SU-DHL-6 (cell line): ENCODE measurements at regions not wholly inside any gene's neighbourhood (a gene's known extent, or its start where the extent isn't known, plus 50 kb on each side); places are given as distances from the start of the nearest gene placed in this dataset.

ENCODE experiments used
- H2AFZ ChIP-seq: fragments of 200-600 bp; sonication (generic); 2 replicates; pipeline ENCODE4 v1.6.1; 2014; ENCODE audit warnings: low read depth, mild to moderate bottlenecking, moderate library complexity, mixed read lengths, antibody characterized with exemption, low read length; ENCODE audit not compliant: severe bottlenecking
- H3F3A ChIP-seq: fragments of 200-600 bp; shearing (Covaris generic); 2 replicates; pipeline ENCODE4 v1.6.0; 2016; ENCODE audit warnings: antibody characterized with exemption, mild to moderate bottlenecking; ENCODE audit not compliant: insufficient read depth
- H3K27ac ChIP-seq: fragments of 200-600 bp; sonication (generic); 2 replicates; pipeline ENCODE4 v1.5.1; 2016; ENCODE audit warnings: low read depth, mild to moderate bottlenecking, low read length, moderate library complexity, mixed read lengths
- H3K27me3 ChIP-seq: fragments of 200-600 bp; sonication (generic), shearing (Covaris generic); 2 replicates; pipeline ENCODE4 v1.6.0; 2014; ENCODE audit warnings: mild to moderate bottlenecking, low read length
- H3K36me3 ChIP-seq: fragments of 200-600 bp; sonication (generic); 2 replicates; pipeline ENCODE4 v1.6.1; 2014; ENCODE audit warnings: mild to moderate bottlenecking, low read length, mixed read lengths
- H3K4me2 ChIP-seq: fragments of 300-600, 200-600 bp; shearing (Covaris generic), sonication (generic); 2 replicates; pipeline ENCODE4 v1.6.0; 2014; ENCODE audit warnings: low read length, low read depth, mild to moderate bottlenecking; ENCODE audit not compliant: poor library complexity, severe bottlenecking
- H3K4me3 ChIP-seq: fragments of 200-600 bp; sonication (generic); 2 replicates; pipeline ENCODE4 v1.5.1; 2014; ENCODE audit warnings: antibody characterized with exemption, low read length, mild to moderate bottlenecking, mixed read lengths; ENCODE audit not compliant: insufficient read depth, poor library complexity, severe bottlenecking
- H3K79me2 ChIP-seq: fragments of 200-600 bp; sonication (generic); 2 replicates; pipeline ENCODE4 v1.6.1; 2014; ENCODE audit warnings: mild to moderate bottlenecking, low read length, moderate library complexity; ENCODE audit not compliant: insufficient read depth
- H3K9ac ChIP-seq: fragments of 200-600 bp; sonication (generic); 2 replicates; pipeline ENCODE4 v1.7.0; 2014; ENCODE audit warnings: mild to moderate bottlenecking, low read length
- H3K9me2 ChIP-seq: fragments of 200-600 bp; sonication (generic); replicated peaks from 2 replicates; pipeline ENCODE4 v1.6.1; 2014; ENCODE audit warnings: low read length; ENCODE audit not compliant: insufficient read depth
- H3K9me3 ChIP-seq: fragments of 200-600 bp; sonication (generic); 2 replicates; pipeline ENCODE4 v1.6.1; 2014; ENCODE audit warnings: low read length, mixed read lengths; ENCODE audit not compliant: insufficient read depth
- H4K20me1 ChIP-seq: fragments of 200-600 bp; sonication (generic); 2 replicates; pipeline ENCODE4 v1.6.1; 2014; ENCODE audit warnings: low read depth, mild to moderate bottlenecking, antibody characterized with exemption, low read length, moderate library complexity, mixed read lengths
- CTCF ChIP-seq: fragments of 200-600 bp; sonication (generic); IDR thresholded peaks from one replicate; pipeline ENCODE4 v1.5.1; 2017; ENCODE audit warnings: antibody characterized with exemption, mild to moderate bottlenecking, low read length, moderate library complexity; ENCODE audit not compliant: insufficient read depth, poor library complexity, severe bottlenecking
- EZH2phosphoT487 ChIP-seq: fragments of 200-600 bp; sonication (generic), shearing (Covaris generic); conservative IDR thresholded peaks from 2 replicates; pipeline ENCODE4 v1.6.1; 2018; ENCODE audit warnings: mild to moderate bottlenecking, antibody characterized with exemption, low read length, moderate library complexity, mixed read lengths

- TF ChIP-seq EZH2phosphoT487 (no peak), CTCF (no peak)
- Histone ChIP-seq H3K27ac (peak overlapping the region; percentile 97), H3K4me3 (no peak overlapping the region), H3K27me3 (no peaks in the 10 kb centered on the region), H3F3A (peaks cover 83% of the 10 kb centered on the region), H2AFZ (no peak overlapping the region), H3K79me2 (no peaks in the 10 kb centered on the region), H3K36me3 (no peaks in the 10 kb centered on the region), H3K9me2 (no peaks in the 10 kb centered on the region), H3K9ac (peak overlapping the region; percentile 54), H3K9me3 (no peaks in the 10 kb centered on the region), H4K20me1 (no peaks in the 10 kb centered on the region), H3K4me2 (peak overlapping the region; percentile 61)
These were observed 65.0 kb upstream of the PRDX6 start for GRCh38 chr1:173411835-173412742.

GRCh38 chr1:173413271-173413707 lies 63.8 kb upstream of the PRDX6 start:
- Histone ChIP-seq H3F3A (peaks cover 89% of the 10 kb centered on the region), H2AFZ (no peak overlapping the region), H3K9me3 (no peaks in the 10 kb centered on the region), H3K4me2 (peak overlapping the region; percentile 61), H3K79me2 (no peaks in the 10 kb centered on the region), H3K9ac (peak overlapping the region; percentile 54), H3K36me3 (no peaks in the 10 kb centered on the region), H4K20me1 (no peaks in the 10 kb centered on the region), H3K27ac (peak overlapping the region; percentile 97), H3K4me3 (peak overlapping the region; percentile 11), H3K27me3 (no peaks in the 10 kb centered on the region), H3K9me2 (no peaks in the 10 kb centered on the region)
- TF ChIP-seq EZH2phosphoT487 (no peak), CTCF (no peak)

- Histone ChIP-seq H3K27me3 (no peaks in the 10 kb centered on the region), H3K36me3 (no peaks in the 10 kb centered on the region), H3K9me2 (no peaks in the 10 kb centered on the region), H2AFZ (no peak overlapping the region), H3K79me2 (no peaks in the 10 kb centered on the region), H4K20me1 (no peaks in the 10 kb centered on the region), H3F3A (peaks cover 92% of the 10 kb centered on the region), H3K9me3 (no peaks in the 10 kb centered on the region), H3K27ac (peak overlapping the region; percentile 97), H3K9ac (peak overlapping the region; percentile 54), H3K4me3 (peak overlapping the region; percentile 11), H3K4me2 (peak overlapping the region; percentile 61)
- TF ChIP-seq EZH2phosphoT487, result no peak
- TF ChIP-seq CTCF, result no peak
These were observed 63.0 kb upstream of the PRDX6 start for GRCh38 chr1:173414136-173414535.
